Right lobe of liver (tissue), 4 donors: ENCODE measurements at regions not wholly inside any gene's neighbourhood (a gene's known extent, or its start where the extent isn't known, plus 50 kb on each side); places are given as distances from the start of the nearest gene placed in this dataset.

Experiments
- POLR2A ChIP-seq: fragments of 450-650 bp; IDR thresholded peaks from one replicate; pipeline ENCODE4 v1.6.1; 2017; ENCODE audit warnings: antibody characterized with exemption, mild to moderate bottlenecking
- TF ChIP-seq, protein P1 (sequence below), 4 donors: fragments of 200-600 bp in 3 of 4; fragments of 450-650 bp in 1 of 4; IDR thresholded peaks; one replicate each; pipeline versions ENCODE4 v1.5.1 to v1.8.0; 2016 to 2022; ENCODE audit warnings: antibody characterized with exemption in 4 of 4, mild to moderate bottlenecking in 2 of 4
- donor health status: DM: no; HTN: no; CAD: no.
- donor health status: DM: no; HTN: no; CAD: no.
- donor health status: DM: no; HTN: yes; CAD: no.

DNA sequence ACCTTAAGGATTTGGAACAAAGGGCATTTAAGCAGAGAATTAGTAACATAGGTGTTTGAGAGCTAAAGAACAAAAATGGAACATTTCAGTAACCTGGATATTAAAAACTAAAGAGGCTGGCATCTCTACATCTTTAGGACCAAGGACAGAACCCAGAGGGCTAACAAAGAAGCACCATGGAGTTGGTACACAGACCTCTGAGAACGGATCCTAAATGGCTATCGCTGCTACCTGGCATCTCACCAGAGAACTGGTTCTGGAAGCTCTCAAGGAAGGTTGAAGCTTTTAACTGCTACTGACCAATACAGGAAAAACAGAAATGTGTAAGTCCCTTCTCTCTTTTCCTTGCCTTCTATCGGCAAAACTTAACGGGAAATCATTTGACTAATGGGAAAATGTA is 118.4 kb upstream of the TLL1 start:
- TF ChIP-seq, protein P1, sequence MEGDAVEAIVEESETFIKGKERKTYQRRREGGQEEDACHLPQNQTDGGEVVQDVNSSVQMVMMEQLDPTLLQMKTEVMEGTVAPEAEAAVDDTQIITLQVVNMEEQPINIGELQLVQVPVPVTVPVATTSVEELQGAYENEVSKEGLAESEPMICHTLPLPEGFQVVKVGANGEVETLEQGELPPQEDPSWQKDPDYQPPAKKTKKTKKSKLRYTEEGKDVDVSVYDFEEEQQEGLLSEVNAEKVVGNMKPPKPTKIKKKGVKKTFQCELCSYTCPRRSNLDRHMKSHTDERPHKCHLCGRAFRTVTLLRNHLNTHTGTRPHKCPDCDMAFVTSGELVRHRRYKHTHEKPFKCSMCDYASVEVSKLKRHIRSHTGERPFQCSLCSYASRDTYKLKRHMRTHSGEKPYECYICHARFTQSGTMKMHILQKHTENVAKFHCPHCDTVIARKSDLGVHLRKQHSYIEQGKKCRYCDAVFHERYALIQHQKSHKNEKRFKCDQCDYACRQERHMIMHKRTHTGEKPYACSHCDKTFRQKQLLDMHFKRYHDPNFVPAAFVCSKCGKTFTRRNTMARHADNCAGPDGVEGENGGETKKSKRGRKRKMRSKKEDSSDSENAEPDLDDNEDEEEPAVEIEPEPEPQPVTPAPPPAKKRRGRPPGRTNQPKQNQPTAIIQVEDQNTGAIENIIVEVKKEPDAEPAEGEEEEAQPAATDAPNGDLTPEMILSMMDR (IDR thresholded peaks at IDR 0.05): no peak
- TF ChIP-seq POLR2A: no peak
